Hematopoietic multipotent progenitor cell treated with erythropoietin and hydrocortisone succinate and interleukin-3 and kit ligand, for 15 days (in vitro differentiated cells): ENCODE measurements at regions not wholly inside any gene's neighbourhood (a gene's known extent, or its start where the extent isn't known, plus 50 kb on each side); places are given as distances from the start of the nearest gene placed in this dataset.
"Not testable (repeated sequence)": the region's sequence is repeated elsewhere in the genome, so short reads cannot be mapped to it uniquely, and the experiment has no call there.

Experiments
- DNase-seq: peaks from one replicate; pipeline ENCODE4 v3.0.0-alpha.2; 2015; ENCODE audit warnings: low spot score

- no peak for DNase-seq
Observed at GRCh38 chr5:100694100-100694499, 158.9 kb downstream of the FAM174A start.

DNA sequence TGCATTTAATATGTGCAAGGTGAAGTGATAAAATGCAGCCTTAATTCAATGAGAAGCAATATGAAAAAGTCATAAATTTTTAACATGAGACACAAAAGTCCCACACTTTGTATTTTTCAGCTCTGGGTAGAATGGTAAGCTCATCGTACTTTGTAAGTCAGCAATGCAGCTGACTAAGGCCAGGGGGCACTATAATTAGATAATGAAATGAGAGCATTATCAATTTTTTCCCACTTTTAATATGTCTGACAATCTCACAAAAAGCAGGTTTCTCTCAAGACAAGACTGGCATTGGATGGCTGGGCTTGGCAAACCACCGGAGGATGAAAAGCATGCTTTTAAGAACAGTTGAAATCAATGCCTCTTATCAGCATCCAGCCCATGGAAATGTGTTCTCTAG is 162.8 kb downstream of the FAM174A start:
- no peak for DNase-seq

DNA sequence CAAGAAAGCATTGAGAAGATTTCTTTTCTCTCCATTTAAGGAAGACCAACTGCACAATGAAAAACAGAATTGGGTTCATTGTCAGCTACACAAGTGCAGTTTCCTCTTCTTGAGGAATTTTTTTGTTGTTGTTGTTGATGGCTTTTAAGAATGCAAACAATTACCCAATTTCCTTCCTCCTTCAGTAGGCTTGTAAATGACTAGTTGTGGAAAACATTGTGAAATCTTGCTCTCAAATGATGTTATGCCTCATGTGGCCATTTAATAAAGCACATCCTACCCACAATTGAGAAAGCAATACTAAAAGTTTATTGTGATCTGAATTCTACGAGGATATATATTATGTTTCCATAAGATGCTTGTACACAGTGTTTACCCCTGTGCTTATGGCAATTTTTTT is 171.6 kb downstream of the FAM174A start:
- DNase-seq, result no peak

DNA sequence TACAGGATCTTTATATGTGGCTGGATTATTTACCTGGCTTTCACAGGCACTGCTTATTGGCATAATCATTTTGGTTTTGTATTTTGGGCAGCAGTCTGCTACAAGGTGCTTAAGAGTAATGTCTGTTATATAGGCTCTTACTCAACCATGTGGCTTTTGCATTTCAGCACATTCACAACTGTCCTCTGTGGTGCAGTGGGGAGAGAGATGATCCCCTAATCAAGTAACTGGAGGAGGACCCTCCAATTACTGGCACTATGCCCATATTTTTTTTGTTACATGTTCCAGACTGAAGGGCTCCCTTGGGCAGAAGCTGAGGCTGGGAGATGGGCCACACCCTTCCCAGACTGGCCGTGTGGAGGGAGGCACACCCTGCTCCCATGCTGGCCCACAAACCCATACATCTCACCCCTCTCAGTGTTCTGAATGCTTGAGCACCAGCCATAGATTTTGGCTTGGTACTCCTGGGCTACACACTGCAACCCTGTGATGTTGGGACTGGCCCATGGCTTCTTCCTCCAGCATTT is 173.5 kb downstream of the FAM174A start:
- no peak for DNase-seq

GRCh38 chr5:100709771-100710170 is 174.6 kb downstream of the FAM174A start:
- DNase-seq, result no peak

- not testable (repeated sequence) for DNase-seq
Observed at GRCh38 chr5:100714780-100715179, 179.6 kb downstream of the FAM174A start.

DNA sequence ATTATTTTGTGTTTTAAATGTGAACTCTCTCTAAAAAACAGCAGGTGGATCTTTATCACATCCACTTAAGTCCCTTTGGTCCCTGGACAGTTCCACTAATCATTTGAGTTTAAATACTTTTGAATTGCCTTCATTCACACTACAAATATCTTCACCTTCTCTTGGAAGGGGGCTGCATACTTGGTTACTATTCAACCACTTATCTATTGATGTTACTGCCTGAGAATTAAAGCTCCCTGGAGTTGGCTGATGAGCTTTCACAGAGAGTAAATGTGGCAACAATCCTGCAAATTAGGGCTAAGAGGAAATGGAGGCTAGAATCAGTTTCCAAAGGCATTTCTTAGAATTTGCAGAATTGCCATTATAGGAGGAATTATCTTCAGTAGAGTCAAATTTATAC is 180.4 kb downstream of the ST8SIA4 start:
- DNase-seq, result no peak

- DNase-seq, result no peak
Observed at GRCh38 chr5:100723229-100723628, 179.9 kb downstream of the ST8SIA4 start.

GRCh38 chr5:100726116-100726515 is 177.0 kb downstream of the ST8SIA4 start:
- DNase-seq, result no peak

DNA sequence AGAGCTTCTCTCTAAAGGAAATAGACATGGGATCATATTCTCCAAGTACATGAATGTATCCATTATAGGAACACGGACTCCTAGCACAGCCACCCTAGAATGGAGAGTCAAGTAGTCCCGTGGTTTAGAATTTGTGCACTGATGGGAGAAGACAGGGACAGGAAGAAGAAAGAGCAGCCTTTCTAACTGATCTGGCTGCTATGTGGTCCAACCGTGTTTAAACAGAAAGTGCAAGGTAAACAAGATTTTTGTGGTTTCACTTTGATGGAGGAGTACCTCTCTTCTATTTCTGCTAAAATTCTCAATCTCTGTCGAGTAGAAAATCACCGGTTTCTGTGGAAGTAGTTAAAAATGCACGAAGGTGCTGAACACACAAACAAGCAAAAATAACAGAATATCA is 171.3 kb downstream of the ST8SIA4 start:
- DNase-seq, result no peak

GRCh38 chr5:100746730-100747129 is 156.4 kb downstream of the ST8SIA4 start:
- no peak for DNase-seq

- DNase-seq, result no peak
Observed at GRCh38 chr5:100749771-100750284, 153.3 kb downstream of the ST8SIA4 start.

DNA sequence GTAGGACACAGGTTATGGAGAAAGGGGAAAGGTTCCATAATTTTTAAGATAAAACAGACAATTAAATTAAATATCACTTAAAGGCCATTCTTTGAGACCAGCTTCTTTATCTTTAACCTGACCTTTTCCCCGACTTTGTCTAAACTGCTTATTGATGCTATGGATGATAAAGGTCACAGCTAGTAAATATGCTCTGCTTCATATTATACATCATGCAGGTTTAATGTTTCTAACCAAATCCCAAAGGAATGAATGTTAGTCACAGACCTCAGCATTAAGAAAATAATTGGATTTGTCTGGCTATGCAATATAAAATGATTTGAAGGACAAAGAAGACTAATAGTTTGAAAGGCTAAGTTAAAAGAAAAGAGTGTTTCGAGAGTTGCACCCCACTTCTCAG is 147.6 kb downstream of the ST8SIA4 start:
- DNase-seq, result no peak
